ENCODE measurements at regions not wholly inside any gene's neighbourhood (a gene's known extent, or its start where the extent isn't known, plus 50 kb on each side); places are given as distances from the start of the nearest gene placed in this dataset.

- peaks cover 0 to 2% (median 0%) of the 10 kb centered on the region in 8 donors for H3K9me3 Mint-ChIP-seq
- H3K27me3 Mint-ChIP-seq, result peaks cover 4 to 8% of the 10 kb centered on the region in 2 donors
- no peak overlapping the region for H3K4me3 ChIP-seq (ENCODE audit: low read length in 2 of 2)
- H3K4me1 ChIP-seq (ENCODE audit: insufficient read depth, low read length), result no peaks in the 10 kb centered on the region
- ChIA-PET POLR2A (ENCODE audit: partially characterized antibody) (no interaction called here), CTCF (ENCODE audit: partially characterized antibody) (no interaction called here)
- H3K27ac ChIP-seq (ENCODE audit: low read depth, low read length), result no peak overlapping the region
- H3K4me1 Mint-ChIP-seq, result no peaks in the 10 kb centered on the region
- no peaks in the 10 kb centered on the region for H3K9me3 ChIP-seq (ENCODE audit: control insufficient read depth in 1 of 2, low read length in 2 of 2)
- intact Hi-C loops (cut with micrococcal nuclease), result no loop called here
- H3K36me3 ChIP-seq (ENCODE audit: insufficient read depth, low read length), result no peaks in the 10 kb centered on the region
- peaks cover 0 to 2% of the 10 kb centered on the region in 2 donors for H3K36me3 Mint-ChIP-seq
- DNase-seq, result no peak
- no peaks in the 10 kb centered on the region for H3K27me3 ChIP-seq (ENCODE audit: insufficient read depth, low read length)
- no peak overlapping the region for H3K27ac Mint-ChIP-seq
- H3K4me3 Mint-ChIP-seq, result no peak overlapping the region
Observed at GRCh38 chr5:36751886-36752285, 124.7 kb upstream of the NIPBL start.

- H3K27ac Mint-ChIP-seq, result no peak overlapping the region
- Histone ChIP-seq H3K36me3 (ENCODE audit: insufficient read depth, low read length) (no peaks in the 10 kb centered on the region), H3K27ac (ENCODE audit: low read depth, low read length) (no peak overlapping the region), H3K4me3 (ENCODE audit: low read length in 2 of 2) (no peak overlapping the region), H3K4me1 (ENCODE audit: insufficient read depth, low read length) (no peaks in the 10 kb centered on the region), H3K9me3 (ENCODE audit: control insufficient read depth in 1 of 2, low read length in 2 of 2) (no peaks in the 10 kb centered on the region), H3K27me3 (ENCODE audit: insufficient read depth, low read length) (no peaks in the 10 kb centered on the region)
- H3K9me3 Mint-ChIP-seq, result peaks cover 0 to 2% (median 0%) of the 10 kb centered on the region in 8 donors
- no peak for DNase-seq
- H3K36me3 Mint-ChIP-seq, result no peaks in the 10 kb centered on the region
- ChIA-PET CTCF (ENCODE audit: partially characterized antibody) (interaction anchor here (0.6 to 0.8 kb wide), 2 partner anchors 17 to 65 kb away, joined by 3 to 4 read pairs; no protein-coding TSS in a partner anchor), POLR2A (ENCODE audit: partially characterized antibody) (no interaction called here)
- peaks cover 0 to 5% of the 10 kb centered on the region in 2 donors for H3K27me3 Mint-ChIP-seq
- intact Hi-C loops (cut with micrococcal nuclease), result no loop called here
- H3K4me3 Mint-ChIP-seq, result no peak overlapping the region
- no peaks in the 10 kb centered on the region for H3K4me1 Mint-ChIP-seq
Observed at GRCh38 chr5:36755342-36755741, 121.2 kb upstream of the NIPBL start.

GRCh38 chr5:36755920-36756488 is 120.6 kb upstream of the NIPBL start:
- peaks cover 0 to 5% of the 10 kb centered on the region in 2 donors for H3K27me3 Mint-ChIP-seq
- Histone ChIP-seq H3K9me3 (ENCODE audit: control insufficient read depth in 1 of 2, low read length in 2 of 2) (no peaks in the 10 kb centered on the region), H3K4me1 (ENCODE audit: insufficient read depth, low read length) (no peaks in the 10 kb centered on the region), H3K27ac (ENCODE audit: low read depth, low read length) (no peak overlapping the region), H3K36me3 (ENCODE audit: insufficient read depth, low read length) (no peaks in the 10 kb centered on the region), H3K27me3 (ENCODE audit: insufficient read depth, low read length) (no peaks in the 10 kb centered on the region), H3K4me3 (ENCODE audit: low read length in 2 of 2) (no peak overlapping the region)
- ChIA-PET POLR2A (ENCODE audit: partially characterized antibody) (no interaction called here), CTCF (ENCODE audit: partially characterized antibody) (no interaction called here)
- H3K36me3 Mint-ChIP-seq, result no peaks in the 10 kb centered on the region
- H3K4me1 Mint-ChIP-seq, result no peaks in the 10 kb centered on the region
- DNase-seq, result no peak
- no peak overlapping the region for H3K27ac Mint-ChIP-seq
- no peak overlapping the region for H3K4me3 Mint-ChIP-seq
- intact Hi-C loops (cut with micrococcal nuclease), result no loop called here
- H3K9me3 Mint-ChIP-seq, result peaks cover 0 to 2% (median 0%) of the 10 kb centered on the region in 8 donors

- no peak overlapping the region for H3K27ac ChIP-seq (ENCODE audit: low read depth, low read length)
- CTCF ChIA-PET (ENCODE audit: partially characterized antibody), result interaction anchor here (0.6 kb wide), 1 partner anchor 11 kb away, joined by 3 read pairs; no protein-coding TSS in a partner anchor
Observed at GRCh38 chr5:36756848-36757247, 119.7 kb upstream of the NIPBL start.

GRCh38 chr5:36759117-36759516 is 117.5 kb upstream of the NIPBL start:
- Mint-ChIP-seq H3K27me3 (peaks cover 0 to 3% of the 10 kb centered on the region in 2 donors), H3K36me3 (no peaks in the 10 kb centered on the region), H3K27ac (no peak overlapping the region), H3K4me3 (no peak overlapping the region), H3K4me1 (no peaks in the 10 kb centered on the region), H3K9me3 (peaks cover 0 to 2% (median 0%) of the 10 kb centered on the region in 8 donors)
- no peaks in the 10 kb centered on the region for H3K9me3 ChIP-seq (ENCODE audit: control insufficient read depth in 1 of 2, low read length in 2 of 2)
- H3K4me1 ChIP-seq (ENCODE audit: insufficient read depth, low read length), result no peaks in the 10 kb centered on the region
- intact Hi-C loops (cut with micrococcal nuclease), result no loop called here
- no peaks in the 10 kb centered on the region for H3K27me3 ChIP-seq (ENCODE audit: insufficient read depth, low read length)
- DNase-seq, result no peak
- H3K4me3 ChIP-seq (ENCODE audit: low read length in 2 of 2), result no peak overlapping the region
- H3K36me3 ChIP-seq (ENCODE audit: insufficient read depth, low read length), result no peaks in the 10 kb centered on the region
- CTCF ChIA-PET (ENCODE audit: partially characterized antibody), result no interaction called here
- no peak overlapping the region for H3K27ac ChIP-seq (ENCODE audit: low read depth, low read length)
- POLR2A ChIA-PET (ENCODE audit: partially characterized antibody), result no interaction called here

More at GRCh38 chr5:36756848-36757247, 119.7 kb upstream of the NIPBL start:
- Mint-ChIP-seq H3K9me3 (peaks cover 0 to 2% (median 0%) of the 10 kb centered on the region in 8 donors), H3K36me3 (no peaks in the 10 kb centered on the region), H3K4me3 (no peak overlapping the region), H3K27me3 (peaks cover 0 to 4% of the 10 kb centered on the region in 2 donors), H3K27ac (no peak overlapping the region), H3K4me1 (no peaks in the 10 kb centered on the region)
- DNase-seq, result no peak
- no peaks in the 10 kb centered on the region for H3K36me3 ChIP-seq (ENCODE audit: insufficient read depth, low read length)
- H3K27me3 ChIP-seq (ENCODE audit: insufficient read depth, low read length), result no peaks in the 10 kb centered on the region
- H3K4me3 ChIP-seq (ENCODE audit: low read length in 2 of 2), result no peak overlapping the region
- POLR2A ChIA-PET (ENCODE audit: partially characterized antibody), result no interaction called here
- no peaks in the 10 kb centered on the region for H3K4me1 ChIP-seq (ENCODE audit: insufficient read depth, low read length)
- intact Hi-C loops (cut with micrococcal nuclease), result no loop called here
- no peaks in the 10 kb centered on the region for H3K9me3 ChIP-seq (ENCODE audit: control insufficient read depth in 1 of 2, low read length in 2 of 2)

- Mint-ChIP-seq H3K27me3 (peaks cover 6 to 11% of the 10 kb centered on the region in 2 donors), H3K27ac (no peak overlapping the region), H3K36me3 (no peaks in the 10 kb centered on the region), H3K4me3 (no peak overlapping the region), H3K4me1 (no peaks in the 10 kb centered on the region), H3K9me3 (peaks cover 0 to 7% (median 4%) of the 10 kb centered on the region in 8 donors)
- Histone ChIP-seq H3K4me1 (ENCODE audit: insufficient read depth, low read length) (no peaks in the 10 kb centered on the region), H3K27ac (ENCODE audit: low read depth, low read length) (no peak overlapping the region), H3K36me3 (ENCODE audit: insufficient read depth, low read length) (no peaks in the 10 kb centered on the region), H3K27me3 (ENCODE audit: insufficient read depth, low read length) (no peaks in the 10 kb centered on the region), H3K4me3 (ENCODE audit: low read length in 2 of 2) (no peak overlapping the region), H3K9me3 (ENCODE audit: control insufficient read depth in 1 of 2, low read length in 2 of 2) (no peaks in the 10 kb centered on the region)
- CTCF ChIA-PET (ENCODE audit: partially characterized antibody), result no interaction called here
- intact Hi-C loops (cut with micrococcal nuclease), result no loop called here
- no peak for DNase-seq
- POLR2A ChIA-PET (ENCODE audit: partially characterized antibody), result no interaction called here
Observed at GRCh38 chr5:36763454-36763853, 113.1 kb upstream of the NIPBL start.

GRCh38 chr5:36765876-36766275 is 110.7 kb upstream of the NIPBL start:
- H3K27me3 ChIP-seq (ENCODE audit: insufficient read depth, low read length), result no peaks in the 10 kb centered on the region
- H3K27ac ChIP-seq (ENCODE audit: low read depth, low read length), result no peak overlapping the region
- H3K4me3 Mint-ChIP-seq, result no peak overlapping the region
- intact Hi-C loops (cut with micrococcal nuclease), result no loop called here
- no peaks in the 10 kb centered on the region for H3K36me3 ChIP-seq (ENCODE audit: insufficient read depth, low read length)
- H3K36me3 Mint-ChIP-seq, result no peaks in the 10 kb centered on the region
- H3K27ac Mint-ChIP-seq, result no peak overlapping the region
- H3K4me1 ChIP-seq (ENCODE audit: insufficient read depth, low read length), result no peaks in the 10 kb centered on the region
- POLR2A ChIA-PET (ENCODE audit: partially characterized antibody), result no interaction called here
- DNase-seq, result no peak
- CTCF ChIA-PET (ENCODE audit: partially characterized antibody), result no interaction called here
- no peaks in the 10 kb centered on the region for H3K4me1 Mint-ChIP-seq
- peaks cover 5 to 17% of the 10 kb centered on the region in 2 donors for H3K27me3 Mint-ChIP-seq
- no peak overlapping the region for H3K4me3 ChIP-seq (ENCODE audit: low read length in 2 of 2)
- H3K9me3 Mint-ChIP-seq, result peaks cover 0 to 11% (median 5%) of the 10 kb centered on the region in 8 donors
- no peaks in the 10 kb centered on the region for H3K9me3 ChIP-seq (ENCODE audit: control insufficient read depth in 1 of 2, low read length in 2 of 2)

Data from CD4-positive, alpha-beta memory T cell (primary cell).